OCI-LY3 (cell line): ENCODE measurements at regions not wholly inside any gene's neighbourhood (a gene's known extent, or its start where the extent isn't known, plus 50 kb on each side); places are given as distances from the start of the nearest gene placed in this dataset.

Experiments used
- H2AFZ ChIP-seq: fragments of 200-600, 300-600 bp; shearing (Covaris generic); 2 replicates; pipeline ENCODE4 v1.6.0; 2014; ENCODE audit warnings: antibody characterized with exemption, low read depth, low read length
- H3K27ac ChIP-seq: fragments of 200-600, 300-600 bp; sonication (generic); 2 replicates; pipeline ENCODE4 v1.5.1; 2014; ENCODE audit warnings: mild to moderate bottlenecking, low read length, moderate library complexity, mixed read lengths
- H3K27me3 ChIP-seq: fragments of 200-600, 300-600 bp; sonication (generic); 2 replicates; pipeline ENCODE4 v1.6.1; 2014; ENCODE audit warnings: low read depth, low read length, mixed read lengths
- H3K36me3 ChIP-seq: fragments of 200-600, 300-600 bp; sonication (generic); replicated peaks from 2 replicates; pipeline ENCODE3; 2014; ENCODE audit warnings: low read depth, low read length, mixed read lengths
- H3K4me1 ChIP-seq: fragments of 300-600, 200-600 bp; sonication (generic); 2 replicates; pipeline ENCODE4 v1.6.1; 2014; ENCODE audit warnings: low read length, mixed read lengths
- H3K4me2 ChIP-seq: fragments of 200-600, 300-600 bp; sonication (generic); 2 replicates; pipeline ENCODE4 v1.6.1; 2014; ENCODE audit warnings: low read length, mixed read lengths
- H3K4me3 ChIP-seq: fragments of 300-600, 200-600 bp; sonication (generic); 2 replicates; pipeline ENCODE4 v1.5.1; 2014; ENCODE audit warnings: antibody characterized with exemption, mild to moderate bottlenecking, low read length, moderate library complexity
- H3K79me2 ChIP-seq: fragments of 300-600, 200-600 bp; shearing (Covaris generic); 2 replicates; pipeline ENCODE4 v1.6.1; 2014; ENCODE audit warnings: mild to moderate bottlenecking, low read length, mixed read lengths
- H3K9ac ChIP-seq: fragments of 300-600, 200-600 bp; shearing (Covaris generic); 2 replicates; pipeline ENCODE4 v1.6.0; 2014; ENCODE audit warnings: mild to moderate bottlenecking, low read length, moderate library complexity
- H3K9me3 ChIP-seq: fragments of 200-600, 300-600 bp; shearing (Covaris generic); 2 replicates; pipeline ENCODE4 v1.6.1; 2014; ENCODE audit warnings: low read length, mixed read lengths; ENCODE audit not compliant: insufficient read depth
- H4K20me1 ChIP-seq: fragments of 200-600, 300-600 bp; sonication (generic); 2 replicates; pipeline ENCODE4 v1.6.1; 2016; ENCODE audit warnings: low read length, mixed read lengths; ENCODE audit not compliant: insufficient read depth
- EZH2phosphoT487 ChIP-seq: fragments of 200-600 bp; shearing (Covaris generic); IDR thresholded peaks from 2 replicates; pipeline ENCODE4 v1.6.1; 2018; ENCODE audit warnings: antibody characterized with exemption, mixed run types, low read depth
- TF ChIP-seq, protein P1 (sequence below): fragments of 200-600, 300-600 bp; sonication (generic); IDR thresholded peaks from 2 replicates; pipeline ENCODE4 v1.5.1; 2014; ENCODE audit warnings: antibody characterized with exemption, low read length, low read depth

- Histone ChIP-seq H4K20me1 (no peaks in the 10 kb centered on the region), H3K9ac (no peak overlapping the region), H3K4me2 (no peak overlapping the region), H3K4me3 (no peak overlapping the region), H3K36me3 (no peaks in the 10 kb centered on the region), H3K27me3 (0 out of 2 replicates have a peak, but pooled peaks cover 4% of the 10 kb centered on the region), H3K27ac (no peak overlapping the region), H3K79me2 (no peaks in the 10 kb centered on the region), H2AFZ (no peak overlapping the region), H3K9me3 (no peaks in the 10 kb centered on the region), H3K4me1 (no peaks in the 10 kb centered on the region)
- no peak for TF ChIP-seq EZH2phosphoT487
- TF ChIP-seq, protein P1, sequence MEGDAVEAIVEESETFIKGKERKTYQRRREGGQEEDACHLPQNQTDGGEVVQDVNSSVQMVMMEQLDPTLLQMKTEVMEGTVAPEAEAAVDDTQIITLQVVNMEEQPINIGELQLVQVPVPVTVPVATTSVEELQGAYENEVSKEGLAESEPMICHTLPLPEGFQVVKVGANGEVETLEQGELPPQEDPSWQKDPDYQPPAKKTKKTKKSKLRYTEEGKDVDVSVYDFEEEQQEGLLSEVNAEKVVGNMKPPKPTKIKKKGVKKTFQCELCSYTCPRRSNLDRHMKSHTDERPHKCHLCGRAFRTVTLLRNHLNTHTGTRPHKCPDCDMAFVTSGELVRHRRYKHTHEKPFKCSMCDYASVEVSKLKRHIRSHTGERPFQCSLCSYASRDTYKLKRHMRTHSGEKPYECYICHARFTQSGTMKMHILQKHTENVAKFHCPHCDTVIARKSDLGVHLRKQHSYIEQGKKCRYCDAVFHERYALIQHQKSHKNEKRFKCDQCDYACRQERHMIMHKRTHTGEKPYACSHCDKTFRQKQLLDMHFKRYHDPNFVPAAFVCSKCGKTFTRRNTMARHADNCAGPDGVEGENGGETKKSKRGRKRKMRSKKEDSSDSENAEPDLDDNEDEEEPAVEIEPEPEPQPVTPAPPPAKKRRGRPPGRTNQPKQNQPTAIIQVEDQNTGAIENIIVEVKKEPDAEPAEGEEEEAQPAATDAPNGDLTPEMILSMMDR: no peak
Observed at GRCh38 chr4:138049355-138049754, 192.8 kb downstream of the SLC7A11 start.

DNA sequence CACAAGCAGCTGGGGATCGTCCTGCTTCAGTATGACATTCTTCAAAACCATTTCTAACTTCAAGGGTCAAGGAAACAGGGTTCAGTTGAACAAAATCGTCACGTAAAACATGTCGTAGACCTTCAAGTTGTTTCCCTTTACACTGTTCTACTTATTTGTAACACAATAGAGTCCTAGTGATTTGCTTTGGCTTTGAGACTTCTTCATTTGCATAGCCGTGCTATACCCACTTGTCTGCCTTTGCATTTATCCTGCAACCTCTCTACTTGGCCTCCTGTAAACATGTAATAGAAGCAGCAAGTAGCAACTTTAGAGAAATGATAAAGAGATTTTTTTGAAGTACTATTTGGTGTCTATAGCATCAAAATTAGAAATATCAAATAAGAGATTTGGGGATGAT is 194.9 kb downstream of the SLC7A11 start:
- no peak overlapping the region for H3K27ac ChIP-seq

GRCh38 chr4:138045036-138045435 is 197.1 kb downstream of the SLC7A11 start:
- Histone ChIP-seq H3K27ac (no peak overlapping the region), H3K4me1 (no peaks in the 10 kb centered on the region), H3K4me3 (no peak overlapping the region), H3K4me2 (no peak overlapping the region), H3K79me2 (no peaks in the 10 kb centered on the region), H2AFZ (no peak overlapping the region), H3K36me3 (no peaks in the 10 kb centered on the region), H4K20me1 (no peaks in the 10 kb centered on the region), H3K9me3 (no peaks in the 10 kb centered on the region), H3K27me3 (no peaks in the 10 kb centered on the region), H3K9ac (no peak overlapping the region)
- TF ChIP-seq, protein P1: no peak
- no peak for TF ChIP-seq EZH2phosphoT487

More for the DNA sequence above, 194.9 kb downstream of the SLC7A11 start:
- Histone ChIP-seq H2AFZ (no peak overlapping the region), H4K20me1 (no peaks in the 10 kb centered on the region), H3K79me2 (no peaks in the 10 kb centered on the region), H3K9ac (no peak overlapping the region), H3K4me1 (no peaks in the 10 kb centered on the region), H3K9me3 (no peaks in the 10 kb centered on the region), H3K36me3 (no peaks in the 10 kb centered on the region), H3K4me2 (no peak overlapping the region), H3K4me3 (no peak overlapping the region), H3K27me3 (no peaks in the 10 kb centered on the region)
- no peak for TF ChIP-seq EZH2phosphoT487
- TF ChIP-seq, protein P1: no peak

- Histone ChIP-seq H3K79me2 (no peaks in the 10 kb centered on the region), H3K4me3 (no peak overlapping the region), H3K9ac (no peak overlapping the region), H3K27ac (no peak overlapping the region), H4K20me1 (no peaks in the 10 kb centered on the region), H2AFZ (no peak overlapping the region), H3K4me2 (no peak overlapping the region), H3K27me3 (no peaks in the 10 kb centered on the region), H3K9me3 (no peaks in the 10 kb centered on the region), H3K4me1 (peaks cover 16% of the 10 kb centered on the region), H3K36me3 (no peaks in the 10 kb centered on the region)
- TF ChIP-seq EZH2phosphoT487: no peak
- TF ChIP-seq, protein P1: no peak
Observed at GRCh38 chr4:138039010-138039409, 203.1 kb downstream of the SLC7A11 start.
